ENCODE measurements at regions not wholly inside any gene's neighbourhood (a gene's known extent, or its start where the extent isn't known, plus 50 kb on each side); places are given as distances from the start of the nearest gene placed in this dataset.

DNA sequence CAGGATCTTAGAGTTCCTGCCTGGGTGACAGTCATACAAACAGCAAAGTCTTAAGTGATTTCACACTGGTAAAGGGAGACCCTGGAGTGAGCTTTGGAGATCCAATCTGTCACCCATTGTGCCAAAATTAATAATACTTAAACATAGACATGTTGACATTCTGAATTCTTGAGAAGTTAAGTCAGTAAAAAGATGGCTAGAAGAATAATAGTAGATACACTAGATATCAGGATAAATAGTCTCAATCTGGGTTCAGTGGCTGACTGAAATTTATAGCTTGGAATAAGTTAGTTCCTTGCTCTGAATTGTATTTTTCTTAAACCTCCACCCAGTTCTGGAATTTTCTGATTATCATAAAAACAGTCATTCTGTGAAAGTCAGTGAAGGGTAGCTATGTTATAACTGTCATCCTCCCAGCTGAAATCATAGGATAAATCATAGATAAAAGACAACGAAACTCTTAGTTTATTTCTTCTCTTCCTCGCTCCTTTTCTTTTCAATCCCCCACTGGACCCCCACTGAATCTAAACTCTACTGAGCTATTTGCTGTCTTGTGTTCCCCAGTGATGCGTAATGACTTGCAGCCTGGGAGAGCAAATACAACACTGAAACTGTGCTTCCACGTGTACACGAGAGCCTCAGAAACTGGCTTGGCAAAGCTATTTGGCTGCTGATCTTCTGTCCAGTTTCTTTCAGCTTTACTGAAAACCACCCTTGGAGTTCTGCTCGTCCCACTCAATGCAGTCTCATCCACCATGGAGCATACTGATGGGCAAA, 175.4 kb upstream of the TP63 start:
- H3K27ac Mint-ChIP-seq = no peak overlapping the region
- no peak for DNase-seq
- H3K27me3 Mint-ChIP-seq (ENCODE audit: low read depth, poor library complexity) = no peaks in the 10 kb centered on the region
- H3K4me3 Mint-ChIP-seq = no peak overlapping the region
- H3K9me3 Mint-ChIP-seq = no peaks in the 10 kb centered on the region
- H3K36me3 Mint-ChIP-seq (ENCODE audit: low read depth) = no peaks in the 10 kb centered on the region
- H3K4me1 Mint-ChIP-seq = peaks cover 15% of the 10 kb centered on the region
- TF ChIP-seq, protein P1, sequence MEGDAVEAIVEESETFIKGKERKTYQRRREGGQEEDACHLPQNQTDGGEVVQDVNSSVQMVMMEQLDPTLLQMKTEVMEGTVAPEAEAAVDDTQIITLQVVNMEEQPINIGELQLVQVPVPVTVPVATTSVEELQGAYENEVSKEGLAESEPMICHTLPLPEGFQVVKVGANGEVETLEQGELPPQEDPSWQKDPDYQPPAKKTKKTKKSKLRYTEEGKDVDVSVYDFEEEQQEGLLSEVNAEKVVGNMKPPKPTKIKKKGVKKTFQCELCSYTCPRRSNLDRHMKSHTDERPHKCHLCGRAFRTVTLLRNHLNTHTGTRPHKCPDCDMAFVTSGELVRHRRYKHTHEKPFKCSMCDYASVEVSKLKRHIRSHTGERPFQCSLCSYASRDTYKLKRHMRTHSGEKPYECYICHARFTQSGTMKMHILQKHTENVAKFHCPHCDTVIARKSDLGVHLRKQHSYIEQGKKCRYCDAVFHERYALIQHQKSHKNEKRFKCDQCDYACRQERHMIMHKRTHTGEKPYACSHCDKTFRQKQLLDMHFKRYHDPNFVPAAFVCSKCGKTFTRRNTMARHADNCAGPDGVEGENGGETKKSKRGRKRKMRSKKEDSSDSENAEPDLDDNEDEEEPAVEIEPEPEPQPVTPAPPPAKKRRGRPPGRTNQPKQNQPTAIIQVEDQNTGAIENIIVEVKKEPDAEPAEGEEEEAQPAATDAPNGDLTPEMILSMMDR (IDR thresholded peaks at IDR 0.05) = no peak

DNA sequence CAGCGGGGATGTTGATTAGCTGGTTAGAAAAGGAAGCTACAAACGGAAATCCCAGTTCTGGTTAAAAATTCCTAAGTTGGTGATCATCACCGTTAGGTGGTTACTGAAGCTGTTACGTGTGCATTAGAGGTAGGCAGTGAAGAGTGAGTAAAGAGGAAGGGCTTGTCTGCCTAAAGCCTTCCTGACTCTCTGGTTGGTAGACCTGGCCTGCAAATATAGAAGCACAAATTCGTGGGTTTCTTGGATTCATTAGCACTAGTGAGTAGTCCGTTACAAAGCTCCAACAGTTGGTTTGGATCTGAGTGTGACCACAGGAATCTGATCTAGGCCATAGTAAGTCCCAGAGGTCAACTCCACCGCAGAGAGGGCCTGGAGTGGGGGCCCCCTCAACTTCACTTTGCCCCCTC, 174.0 kb upstream of the TP63 start:
- H3K36me3 Mint-ChIP-seq (ENCODE audit: low read depth) = no peaks in the 10 kb centered on the region
- peaks cover 15% of the 10 kb centered on the region for H3K4me1 Mint-ChIP-seq
- no peaks in the 10 kb centered on the region for H3K9me3 Mint-ChIP-seq
- DNase-seq = no peak
- H3K4me3 Mint-ChIP-seq = no peak overlapping the region
- TF ChIP-seq, protein P1 (IDR thresholded peaks at IDR 0.05) = no peak
- H3K27me3 Mint-ChIP-seq (ENCODE audit: low read depth, poor library complexity) = no peaks in the 10 kb centered on the region
- no peak overlapping the region for H3K27ac Mint-ChIP-seq

- Mint-ChIP-seq H3K4me3 (no peak overlapping the region), H3K4me1 (peaks cover 15% of the 10 kb centered on the region), H3K27ac (no peak overlapping the region)
Observed at GRCh38 chr3:189457631-189458412, 173.4 kb upstream of the TP63 start.

GRCh38 chr3:189458528-189458927, 172.7 kb upstream of the TP63 start:
- H3K36me3 Mint-ChIP-seq (ENCODE audit: low read depth) = no peaks in the 10 kb centered on the region
- peak overlapping the region; percentile 29 for H3K27ac Mint-ChIP-seq
- H3K27me3 Mint-ChIP-seq (ENCODE audit: low read depth, poor library complexity) = no peaks in the 10 kb centered on the region
- H3K4me1 Mint-ChIP-seq = peaks cover 15% of the 10 kb centered on the region
- TF ChIP-seq, protein P1 (IDR thresholded peaks at IDR 0.05) = no peak
- H3K4me3 Mint-ChIP-seq = no peak overlapping the region
- no peaks in the 10 kb centered on the region for H3K9me3 Mint-ChIP-seq
- DNase-seq = no peak

More at GRCh38 chr3:189457631-189458412, 173.4 kb upstream of the TP63 start:
- TF ChIP-seq, protein P1 (IDR thresholded peaks at IDR 0.05) = no peak
- Mint-ChIP-seq H3K27me3 (ENCODE audit: low read depth, poor library complexity) (no peaks in the 10 kb centered on the region), H3K36me3 (ENCODE audit: low read depth) (no peaks in the 10 kb centered on the region), H3K9me3 (no peaks in the 10 kb centered on the region)
- DNase-seq = no peak

GRCh38 chr3:189459231-189459630, 172.0 kb upstream of the TP63 start:
- H3K4me3 Mint-ChIP-seq = no peak overlapping the region
- DNase-seq = no peak
- peaks cover 15% of the 10 kb centered on the region for H3K4me1 Mint-ChIP-seq
- H3K36me3 Mint-ChIP-seq (ENCODE audit: low read depth) = no peaks in the 10 kb centered on the region
- H3K27me3 Mint-ChIP-seq (ENCODE audit: low read depth, poor library complexity) = no peaks in the 10 kb centered on the region
- no peaks in the 10 kb centered on the region for H3K9me3 Mint-ChIP-seq
- TF ChIP-seq, protein P1 (IDR thresholded peaks at IDR 0.05) = no peak
- H3K27ac Mint-ChIP-seq = no peak overlapping the region

All from nephron progenitor cell (in vitro differentiated cells).